SK-N-SH (cell line): ENCODE measurements at regions not wholly inside any gene's neighbourhood (a gene's known extent, or its start where the extent isn't known, plus 50 kb on each side); places are given as distances from the start of the nearest gene placed in this dataset.

Experiments
- CTCF ChIA-PET: fragments of 300-600, 350-600 bp; formaldehyde crosslinking; extraction: SDS; loops from one replicate; lab custom pipeline; 2021; lab: Yijun Ruan, JAX
- POLR2A ChIA-PET: fragments of 350-600 bp; sonication (Branson Sonifier 250); formaldehyde crosslinking; extraction: SDS; loops from one replicate; lab custom pipeline; 2020; ENCODE audit warnings: antibody characterized with exemption, inconsistent platforms; lab: Yijun Ruan, JAX
- DNase-seq: peaks from one replicate; pipeline ENCODE4 v3.0.0; 2012
- H2AFZ ChIP-seq: fragments of 200-600 bp; sonication (generic); 2 replicates; pipeline ENCODE4 v1.8.1; 2016; ENCODE audit warnings: antibody characterized with exemption, mild to moderate bottlenecking, low read depth
- H3F3A ChIP-seq: fragments of 200-600 bp; sonication (generic); replicated peaks from 2 replicates; pipeline ENCODE3; 2016; ENCODE audit warnings: antibody characterized with exemption, mild to moderate bottlenecking; ENCODE audit not compliant: insufficient read depth
- H3K27ac ChIP-seq, 2 experiments: fragments of 200-500 bp in 1 of 2; fragments of 200-600 bp in 1 of 2; sonication (Bioruptor generic) in 1 of 2; sonication (generic), shearing (Covaris generic) in 1 of 2; 2 replicates each; pipeline versions ENCODE4 v1.5.1 to v1.6.1; 2014 to 2016; ENCODE audit warnings: low read depth in 2 of 2, inconsistent platforms in 1 of 2, low read length in 1 of 2, mild to moderate bottlenecking in 1 of 2, mixed read lengths in 1 of 2
- H3K27me3 ChIP-seq: fragments of 200-600 bp; sonication (generic), shearing (Covaris generic); 2 replicates; pipeline ENCODE4 v1.6.1; 2016; ENCODE audit warnings: mixed run types; ENCODE audit not compliant: insufficient read depth
- H3K36me3 ChIP-seq, 2 experiments: fragments of 200-500 bp in 1 of 2; fragments of 200-600 bp in 1 of 2; sonication (Bioruptor generic) in 1 of 2; sonication (generic) in 1 of 2; replicated peaks in 1 of 2; 2 replicates each; pipeline versions ENCODE3 to v1.5.1; 2014 to 2016; ENCODE audit warnings: low read length in 1 of 2, mild to moderate bottlenecking in 1 of 2; ENCODE audit not compliant: insufficient read depth in 2 of 2, control insufficient read depth in 1 of 2
- H3K4me1 ChIP-seq, 2 experiments: fragments of 200-500 bp in 1 of 2; fragments of 200-600 bp in 1 of 2; sonication (Bioruptor generic) in 1 of 2; sonication (generic), shearing (Covaris generic) in 1 of 2; 2 replicates each; pipeline versions ENCODE4 v1.5.1 to v1.6.1; 2014 to 2016; ENCODE audit warnings: low read depth in 1 of 2, low read length in 1 of 2, mixed run types in 1 of 2; ENCODE audit not compliant: insufficient read depth in 2 of 2, control insufficient read depth in 1 of 2
- H3K4me2 ChIP-seq: fragments of 200-600 bp; sonication (generic), shearing (Covaris generic); 2 replicates; pipeline ENCODE4 v1.6.1; 2017; ENCODE audit warnings: mixed run types
- H3K4me3 ChIP-seq, 2 experiments: fragments of 200-500 bp in 1 of 2; fragments of 200-600 bp in 1 of 2; sonication (Bioruptor generic) in 1 of 2; sonication (generic), shearing (Covaris generic) in 1 of 2; 2 replicates each; pipeline versions ENCODE4 v1.5.1 to v1.8.1; 2014 to 2016; ENCODE audit warnings: low read depth in 2 of 2, inconsistent platforms in 1 of 2, low read length in 1 of 2, mild to moderate bottlenecking in 1 of 2, mixed read lengths in 1 of 2, moderate library complexity in 1 of 2
- H3K79me2 ChIP-seq: fragments of 200-600 bp; sonication (generic); 2 replicates; pipeline ENCODE4 v1.8.1; 2017; ENCODE audit warnings: mild to moderate bottlenecking; ENCODE audit not compliant: insufficient read depth
- H3K9ac ChIP-seq: fragments of 200-600 bp; sonication (generic); 2 replicates; pipeline ENCODE4 v1.6.1; 2017; ENCODE audit warnings: mixed run types
- H3K9me2 ChIP-seq: fragments of 200-600 bp; sonication (generic); 2 replicates; pipeline ENCODE4 v1.6.1; 2017; ENCODE audit warnings: mixed run types
- H3K9me3 ChIP-seq: fragments of 200-600 bp; sonication (generic); 2 replicates; pipeline ENCODE4 v1.6.1; 2017; ENCODE audit warnings: mixed run types, mild to moderate bottlenecking, moderate library complexity
- H4K20me1 ChIP-seq: fragments of 200-600 bp; sonication (generic); 2 replicates; pipeline ENCODE4 v1.6.1; 2017; ENCODE audit warnings: mild to moderate bottlenecking, mixed run types; ENCODE audit not compliant: insufficient read depth
- CHD2 ChIP-seq: fragments of 150-350 bp; IDR thresholded peaks from 2 replicates; pipeline ENCODE4 v1.6.1; 2018; ENCODE audit warnings: low read length; ENCODE audit not compliant: partially characterized antibody
- EP300 ChIP-seq, 2 experiments: IDR thresholded peaks; 2 replicates each; pipeline versions ENCODE4 v1.4.0 to v1.6.1; 2012; ENCODE audit warnings: borderline replicate concordance in 1 of 2, low read depth in 1 of 2, low read length in 1 of 2
- FOXJ3 ChIP-seq: sonication (generic); formaldehyde crosslinking; IDR thresholded peaks from 2 replicates; pipeline ENCODE4 v1.5.1; 2020; ENCODE audit warnings: mild to moderate bottlenecking, missing genetic modification reagents
- FOXM1 ChIP-seq: IDR thresholded peaks from 2 replicates; pipeline ENCODE4 v1.4.0; 2012; ENCODE audit warnings: low read depth, mild to moderate bottlenecking
- MXI1 ChIP-seq: IDR thresholded peaks from 2 replicates; pipeline ENCODE4 v1.6.1; 2012; ENCODE audit warnings: mild to moderate bottlenecking, low read depth, low read length, improper control_type of control experiment
- RFX5 ChIP-seq: IDR thresholded peaks from 2 replicates; pipeline ENCODE4 v1.6.1; 2012; ENCODE audit warnings: mild to moderate bottlenecking, improper control_type of control experiment, low read length
- SIN3A ChIP-seq: IDR thresholded peaks from 2 replicates; pipeline ENCODE4 v1.6.1; 2012; ENCODE audit warnings: low read depth, mild to moderate bottlenecking, low read length, moderate library complexity, borderline replicate concordance
- SMC3 ChIP-seq: IDR thresholded peaks from 2 replicates; pipeline ENCODE4 v1.6.1; 2012; ENCODE audit warnings: low read depth, low read length, improper control_type of control experiment
- TAF1 ChIP-seq: IDR thresholded peaks from 2 replicates; pipeline ENCODE4 v1.6.1; 2012; ENCODE audit warnings: low read depth, mild to moderate bottlenecking, low read length, moderate library complexity, borderline replicate concordance
- TCF12 ChIP-seq: IDR thresholded peaks from 2 replicates; pipeline ENCODE4 v1.4.0; 2012
- TEAD4 ChIP-seq: IDR thresholded peaks from 2 replicates; pipeline ENCODE4 v1.4.0; 2012; ENCODE audit warnings: mild to moderate bottlenecking, borderline replicate concordance; ENCODE audit not compliant: insufficient read depth
- WGBS: methylation state at CpG from one replicate; pipeline ENCODE4 v1.1.6; 2017; ENCODE audit warnings: low lambda C conversion rate; 5-methylcytosine and 5-hydroxymethylcytosine counted together
- TF ChIP-seq, protein P1 (sequence below): IDR thresholded peaks from 2 replicates; pipeline ENCODE4 v1.4.0; 2012; ENCODE audit warnings: low read depth, borderline replicate concordance
- TF ChIP-seq, protein P2 (sequence below): IDR thresholded peaks from 2 replicates; pipeline ENCODE4 v1.4.0; 2012; ENCODE audit warnings: low read depth, borderline replicate concordance
- TF ChIP-seq, protein P3 (sequence below): IDR thresholded peaks from 2 replicates; pipeline ENCODE4; 2012

DNA sequence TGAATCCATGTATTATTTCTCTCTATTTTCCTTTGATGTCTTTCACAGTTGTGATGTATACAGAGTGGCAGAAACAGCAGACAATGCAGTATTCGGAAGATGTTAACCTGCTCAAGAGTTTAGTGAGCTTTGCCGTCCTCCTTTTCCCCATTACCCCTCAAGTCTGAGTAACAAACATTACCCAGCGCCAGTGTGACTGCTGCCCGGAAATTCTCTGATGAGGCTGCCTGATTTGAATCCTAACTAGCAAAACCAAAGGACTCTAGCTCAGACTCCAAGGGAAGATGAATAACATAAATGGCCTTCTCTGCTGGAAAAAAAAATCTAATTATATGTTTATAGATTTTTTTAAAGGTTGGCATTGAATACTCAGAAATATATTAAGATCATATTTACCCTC, 247.3 kb upstream of the SOX21 start:
- Histone ChIP-seq H3K9me3 (no peaks in the 10 kb centered on the region), H3K4me3 (no peak overlapping the region), H3K4me1 (no peaks in the 10 kb centered on the region), H2AFZ (no peak overlapping the region), H4K20me1 (no peaks in the 10 kb centered on the region), H3K4me2 (no peak overlapping the region), H3K27me3 (no peaks in the 10 kb centered on the region; the same call in 1 of the 2 replicates), H3K79me2 (no peaks in the 10 kb centered on the region), H3K9ac (no peak overlapping the region), H3K9me2 (no peaks in the 10 kb centered on the region), H3F3A (no peaks in the 10 kb centered on the region), H3K36me3 (no peaks in the 10 kb centered on the region), H3K27ac (no peak overlapping the region)
- POLR2A ChIA-PET, result no interaction called here
- no peak for DNase-seq
- CTCF ChIA-PET, result interaction anchor here (1.1 to 1.4 kb wide), 2 partner anchors 9 to 12 kb away, joined by 3 read pairs; no protein-coding TSS in a partner anchor
- 77% methylated on average over 4 of the region's 4 CpGs for WGBS
- TF ChIP-seq TCF12 (no peak), TEAD4 (no peak), MXI1 (no peak)
- TF ChIP-seq, protein P1, sequence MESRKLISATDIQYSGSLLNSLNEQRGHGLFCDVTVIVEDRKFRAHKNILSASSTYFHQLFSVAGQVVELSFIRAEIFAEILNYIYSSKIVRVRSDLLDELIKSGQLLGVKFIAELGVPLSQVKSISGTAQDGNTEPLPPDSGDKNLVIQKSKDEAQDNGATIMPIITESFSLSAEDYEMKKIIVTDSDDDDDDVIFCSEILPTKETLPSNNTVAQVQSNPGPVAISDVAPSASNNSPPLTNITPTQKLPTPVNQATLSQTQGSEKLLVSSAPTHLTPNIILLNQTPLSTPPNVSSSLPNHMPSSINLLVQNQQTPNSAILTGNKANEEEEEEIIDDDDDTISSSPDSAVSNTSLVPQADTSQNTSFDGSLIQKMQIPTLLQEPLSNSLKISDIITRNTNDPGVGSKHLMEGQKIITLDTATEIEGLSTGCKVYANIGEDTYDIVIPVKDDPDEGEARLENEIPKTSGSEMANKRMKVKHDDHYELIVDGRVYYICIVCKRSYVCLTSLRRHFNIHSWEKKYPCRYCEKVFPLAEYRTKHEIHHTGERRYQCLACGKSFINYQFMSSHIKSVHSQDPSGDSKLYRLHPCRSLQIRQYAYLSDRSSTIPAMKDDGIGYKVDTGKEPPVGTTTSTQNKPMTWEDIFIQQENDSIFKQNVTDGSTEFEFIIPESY, result no peak

DNA sequence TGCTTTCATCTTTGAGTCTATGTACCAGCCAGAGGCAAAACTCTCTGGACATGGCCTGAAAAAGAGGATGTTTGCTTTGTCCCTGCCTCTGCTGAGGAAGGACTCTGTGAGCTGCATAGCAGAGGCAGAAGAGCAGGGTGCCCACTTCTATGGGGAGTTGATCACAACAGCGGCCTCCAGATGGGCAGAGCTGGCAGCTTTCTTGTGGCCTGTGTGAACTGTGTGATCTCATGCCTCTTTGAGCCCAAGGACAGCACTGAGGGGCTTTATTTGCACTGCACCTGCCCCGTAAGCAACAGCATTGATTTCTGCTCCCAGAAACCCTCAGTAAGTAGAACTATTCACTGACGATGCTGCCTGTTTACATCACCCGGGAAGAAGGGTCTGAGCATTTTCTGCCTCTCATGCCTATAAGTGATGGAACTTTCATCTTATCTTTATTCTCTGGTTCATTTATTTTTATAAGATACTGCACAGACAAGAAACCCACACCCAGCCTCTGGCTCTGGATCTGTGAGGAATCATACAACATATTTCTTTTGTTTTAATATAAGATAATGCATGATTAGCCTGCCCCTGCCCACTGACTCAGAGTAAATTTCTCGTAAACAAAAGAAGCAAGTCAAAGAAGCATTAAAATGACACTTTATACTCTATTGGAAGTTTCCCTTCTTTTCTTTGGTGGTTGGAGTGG, 244.2 kb upstream of the SOX21 start:
- H3K9ac ChIP-seq, result no peak overlapping the region
- POLR2A ChIA-PET, result no interaction called here
- H3K27ac ChIP-seq, result no peak overlapping the region
- TF ChIP-seq FOXM1, result no peak
- no peak for TF ChIP-seq RFX5
- TF ChIP-seq FOXJ3, result no peak
- TF ChIP-seq SMC3, result no peak
- no peak for TF ChIP-seq TAF1
- TF ChIP-seq, protein P2, sequence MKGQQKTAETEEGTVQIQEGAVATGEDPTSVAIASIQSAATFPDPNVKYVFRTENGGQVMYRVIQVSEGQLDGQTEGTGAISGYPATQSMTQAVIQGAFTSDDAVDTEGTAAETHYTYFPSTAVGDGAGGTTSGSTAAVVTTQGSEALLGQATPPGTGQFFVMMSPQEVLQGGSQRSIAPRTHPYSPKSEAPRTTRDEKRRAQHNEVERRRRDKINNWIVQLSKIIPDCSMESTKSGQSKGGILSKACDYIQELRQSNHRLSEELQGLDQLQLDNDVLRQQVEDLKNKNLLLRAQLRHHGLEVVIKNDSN, result no peak
- no peak for TF ChIP-seq EP300 (IDR thresholded peaks at IDR 0.05; ENCODE audit: borderline replicate concordance in 1 of 2, low read depth in 1 of 2, low read length in 1 of 2)
- TF ChIP-seq, protein P3, sequence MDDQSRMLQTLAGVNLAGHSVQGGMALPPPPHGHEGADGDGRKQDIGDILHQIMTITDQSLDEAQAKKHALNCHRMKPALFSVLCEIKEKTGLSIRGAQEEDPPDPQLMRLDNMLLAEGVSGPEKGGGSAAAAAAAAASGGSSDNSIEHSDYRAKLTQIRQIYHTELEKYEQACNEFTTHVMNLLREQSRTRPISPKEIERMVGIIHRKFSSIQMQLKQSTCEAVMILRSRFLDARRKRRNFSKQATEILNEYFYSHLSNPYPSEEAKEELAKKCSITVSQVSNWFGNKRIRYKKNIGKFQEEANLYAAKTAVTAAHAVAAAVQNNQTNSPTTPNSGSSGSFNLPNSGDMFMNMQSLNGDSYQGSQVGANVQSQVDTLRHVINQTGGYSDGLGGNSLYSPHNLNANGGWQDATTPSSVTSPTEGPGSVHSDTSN, result no peak
- TF ChIP-seq CHD2, result no peak
- TF ChIP-seq SIN3A, result no peak
- no peak for TF ChIP-seq TEAD4
- TF ChIP-seq, all 33 proteins: peak for 0
- Histone ChIP-seq H3F3A (no peaks in the 10 kb centered on the region), H3K4me3 (no peak overlapping the region), H3K4me2 (no peak overlapping the region), H4K20me1 (no peaks in the 10 kb centered on the region), H3K79me2 (no peaks in the 10 kb centered on the region), H3K4me1 (no peaks in the 10 kb centered on the region), H3K36me3 (no peaks in the 10 kb centered on the region), H3K27me3 (no peaks in the 10 kb centered on the region; the same call in 1 of the 2 replicates), H2AFZ (no peak overlapping the region), H3K9me2 (no peaks in the 10 kb centered on the region), H3K9me3 (no peaks in the 10 kb centered on the region)
- CTCF ChIA-PET, result interaction anchor here (1.0 kb wide), 1 partner anchor 155 kb away, joined by 3 read pairs; no protein-coding TSS in a partner anchor
- no peak for DNase-seq
- 47% methylated on average over 5 of the region's 5 CpGs for WGBS
